ENCODE measurements at regions not wholly inside any gene's neighbourhood (a gene's known extent, or its start where the extent isn't known, plus 50 kb on each side); places are given as distances from the start of the nearest gene placed in this dataset.

DNA sequence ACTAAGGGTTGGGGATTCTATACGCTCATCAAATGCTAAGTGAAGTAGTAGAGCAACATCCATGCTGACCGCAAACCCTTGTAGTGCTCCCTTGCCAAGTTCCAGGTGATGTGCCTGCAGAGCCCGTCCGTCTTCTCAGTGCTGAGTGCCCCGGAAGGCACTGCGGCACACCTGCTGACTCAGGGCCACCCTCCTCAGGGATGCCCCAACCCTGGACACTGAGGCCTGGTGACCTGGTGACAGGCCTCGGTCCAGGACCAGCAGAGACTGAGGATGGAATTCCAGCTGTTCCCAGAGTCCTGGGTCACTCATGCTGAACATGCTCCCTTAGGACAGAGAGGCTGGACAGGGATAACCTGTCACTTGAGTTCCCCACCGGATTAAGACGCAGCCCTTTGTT, 422.5 kb downstream of the OCA2 start:
- TF ChIP-seq MYC (IDR thresholded peaks at IDR 0.05; ENCODE audit: low read depth, low read length) (no peak), MAX (IDR thresholded peaks at IDR 0.05; ENCODE audit: low read depth, low read length) (no peak), POLR2A (IDR thresholded peaks at IDR 0.05; ENCODE audit: extremely low read depth, insufficient read length) (no peak), CTCF (IDR thresholded peaks at IDR 0.05; ENCODE audit: low read depth, low read length) (no peak)
- no peak overlapping the region for H3K4me3 ChIP-seq (ENCODE audit: low read depth, low read length)
- DNase-seq (ENCODE audit: low read depth) = no peak

DNA sequence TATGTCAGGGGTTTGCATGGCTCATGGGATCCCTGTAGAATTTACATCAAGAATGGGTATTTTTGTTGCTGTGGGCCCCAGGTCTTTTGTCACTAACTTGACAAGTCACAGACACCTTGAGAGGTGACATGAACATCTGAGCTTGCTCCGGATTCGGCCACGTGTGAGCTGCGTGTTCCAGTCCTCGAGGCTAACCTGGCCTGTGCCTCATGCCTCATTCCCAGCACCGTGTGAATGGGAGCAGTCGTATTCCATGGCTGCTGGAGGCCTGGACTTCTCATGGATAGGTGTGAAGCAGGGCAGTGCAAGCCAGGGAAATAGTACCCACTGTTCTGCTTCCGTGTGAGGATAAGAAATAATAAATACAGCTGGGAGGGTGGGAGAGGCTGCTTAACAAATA, 423.5 kb downstream of the OCA2 start:
- H3K4me3 ChIP-seq (ENCODE audit: low read depth, low read length) = no peak overlapping the region
- TF ChIP-seq MYC (IDR thresholded peaks at IDR 0.05; ENCODE audit: low read depth, low read length) (no peak), POLR2A (IDR thresholded peaks at IDR 0.05; ENCODE audit: extremely low read depth, insufficient read length) (no peak), CTCF (IDR thresholded peaks at IDR 0.05; ENCODE audit: low read depth, low read length) (no peak), MAX (IDR thresholded peaks at IDR 0.05; ENCODE audit: low read depth, low read length) (no peak)
- DNase-seq (ENCODE audit: low read depth) = no peak

DNA sequence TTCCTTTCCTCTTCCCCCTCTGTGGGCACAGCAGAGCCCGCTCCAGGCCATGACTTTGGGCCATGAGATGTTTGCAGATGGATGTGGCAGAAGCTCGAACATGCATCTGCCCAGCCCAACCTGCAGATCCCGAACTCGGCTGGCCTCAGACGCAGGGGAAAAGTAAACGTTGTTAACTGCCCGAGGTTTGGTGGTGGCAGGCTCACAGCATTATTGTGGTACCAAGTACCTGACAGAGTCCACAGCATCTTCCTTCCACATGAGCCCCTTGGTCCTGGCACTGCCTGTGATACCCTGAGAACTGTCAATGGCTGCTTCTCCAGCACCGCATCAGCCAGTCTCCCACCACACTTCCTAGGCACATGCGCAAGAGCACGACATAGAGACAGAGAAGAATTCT, 424.3 kb downstream of the OCA2 start:
- no peak for DNase-seq (ENCODE audit: low read depth)
- H3K4me3 ChIP-seq (ENCODE audit: low read depth, low read length) = no peak overlapping the region
- TF ChIP-seq MAX (IDR thresholded peaks at IDR 0.05; ENCODE audit: low read depth, low read length) = no peak
- TF ChIP-seq CTCF (IDR thresholded peaks at IDR 0.05; ENCODE audit: low read depth, low read length) = no peak
- no peak for TF ChIP-seq MYC (IDR thresholded peaks at IDR 0.05; ENCODE audit: low read depth, low read length)
- no peak for TF ChIP-seq POLR2A (IDR thresholded peaks at IDR 0.05; ENCODE audit: extremely low read depth, insufficient read length)

- H3K4me3 ChIP-seq (ENCODE audit: low read depth, low read length) = no peak overlapping the region
- DNase-seq (ENCODE audit: low read depth) = no peak
- TF ChIP-seq POLR2A (IDR thresholded peaks at IDR 0.05; ENCODE audit: extremely low read depth, insufficient read length) (no peak), MAX (IDR thresholded peaks at IDR 0.05; ENCODE audit: low read depth, low read length) (no peak), CTCF (IDR thresholded peaks at IDR 0.05; ENCODE audit: low read depth, low read length) (no peak), MYC (IDR thresholded peaks at IDR 0.05; ENCODE audit: low read depth, low read length) (no peak)
These were observed 425.2 kb downstream of the OCA2 start for GRCh38 chr15:27673766-27674445.

DNA sequence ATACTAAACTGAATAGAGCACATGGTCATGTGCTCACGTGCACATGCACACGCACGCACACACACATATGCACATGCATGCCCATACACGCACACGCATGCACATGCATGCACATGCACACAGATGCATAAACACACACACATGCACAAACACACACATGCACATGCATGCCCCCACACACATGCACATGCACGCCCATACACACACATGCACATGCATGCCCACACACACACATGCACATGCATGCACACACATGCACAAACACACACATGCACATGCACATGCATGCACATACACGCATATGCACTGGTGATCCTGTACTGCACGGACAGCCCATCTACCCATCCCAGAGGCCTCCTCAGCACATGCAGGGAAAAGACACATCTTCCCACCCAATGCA, 426.6 kb downstream of the OCA2 start:
- no peak overlapping the region for H3K4me3 ChIP-seq (ENCODE audit: low read depth, low read length)
- no peak for DNase-seq (ENCODE audit: low read depth)
- TF ChIP-seq MYC (IDR thresholded peaks at IDR 0.05; ENCODE audit: low read depth, low read length) (no peak), POLR2A (IDR thresholded peaks at IDR 0.05; ENCODE audit: extremely low read depth, insufficient read length) (no peak), CTCF (IDR thresholded peaks at IDR 0.05; ENCODE audit: low read depth, low read length) (no peak), MAX (IDR thresholded peaks at IDR 0.05; ENCODE audit: low read depth, low read length) (no peak)

Measured in NB4 (cell line).